ENCODE measurements at regions not wholly inside any gene's neighbourhood (a gene's known extent, or its start where the extent isn't known, plus 50 kb on each side); places are given as distances from the start of the nearest gene placed in this dataset.

GRCh38 chr16:35724551-35724950, 2265.1 kb downstream of the TP53TG3F start:
- TF ChIP-seq CTCF (IDR thresholded peaks at IDR 0.05 in 8 of 11, conservative IDR thresholded peaks at IDR 0.05 in 3 of 11) (no peak), POLR2A (IDR thresholded peaks at IDR 0.05) (no peak)
